GM19240 (cell line): ENCODE measurements at regions not wholly inside any gene's neighbourhood (a gene's known extent, or its start where the extent isn't known, plus 50 kb on each side); places are given as distances from the start of the nearest gene placed in this dataset.
"Not testable (repeated sequence)": the region's sequence is repeated elsewhere in the genome, so short reads cannot be mapped to it uniquely, and the experiment has no call there.

ENCODE experiments used
- DNase-seq: peaks from one replicate; pipeline ENCODE4 v3.0.0; 2011; ENCODE audit warnings: low spot score; ENCODE audit not compliant: insufficient read length

GRCh38 chr5:91472631-91473030 lies 89.5 kb upstream of the ARRDC3 start:
- no peak for DNase-seq

- no peak for DNase-seq
These were observed 86.5 kb upstream of the ARRDC3 start for GRCh38 chr5:91469517-91470165.

- DNase-seq, result no peak
These were observed 85.7 kb upstream of the ARRDC3 start for GRCh38 chr5:91468651-91469422.

- DNase-seq, result no peak
These were observed 81.9 kb upstream of the ARRDC3 start for GRCh38 chr5:91464886-91465646.

- DNase-seq, result no peak
These were observed 74.6 kb upstream of the ARRDC3 start for GRCh38 chr5:91457681-91458058.

- no peak for DNase-seq
These were observed 74.0 kb upstream of the ARRDC3 start for GRCh38 chr5:91456928-91457680.

- DNase-seq, result no peak
These were observed 66.0 kb upstream of the ARRDC3 start for GRCh38 chr5:91449083-91449482.

- not testable (repeated sequence) for DNase-seq
These were observed 65.0 kb upstream of the ARRDC3 start for GRCh38 chr5:91448079-91448478.

GRCh38 chr5:91446880-91447279 lies 63.8 kb upstream of the ARRDC3 start:
- DNase-seq, result not testable (repeated sequence)

GRCh38 chr5:91443761-91444467 lies 60.8 kb upstream of the ARRDC3 start:
- no peak for DNase-seq

GRCh38 chr5:91443023-91443422 lies 59.9 kb upstream of the ARRDC3 start:
- no peak for DNase-seq

GRCh38 chr5:91441082-91441481 lies 58.0 kb upstream of the ARRDC3 start:
- DNase-seq, result no peak

GRCh38 chr5:91438871-91439270 lies 55.8 kb upstream of the ARRDC3 start:
- DNase-seq, result no peak

GRCh38 chr5:91436241-91436640 lies 53.1 kb upstream of the ARRDC3 start:
- no peak for DNase-seq

GRCh38 chr5:91434348-91434747 lies 51.2 kb upstream of the ARRDC3 start:
- DNase-seq, result no peak

GRCh38 chr5:91433861-91434260 lies 50.7 kb upstream of the ARRDC3 start:
- no peak for DNase-seq
